ENCODE measurements at regions not wholly inside any gene's neighbourhood (a gene's known extent, or its start where the extent isn't known, plus 50 kb on each side); places are given as distances from the start of the nearest gene placed in this dataset.
"Not testable (repeated sequence)": the region's sequence is repeated elsewhere in the genome, so short reads cannot be mapped to it uniquely, and the experiment has no call there.

GRCh38 chr21:28016571-28016970 lies 976.1 kb downstream of the LTN1 start:
- CTCF ChIA-PET (ENCODE audit: low intra/inter-chr PET ratio): no interaction called here
- Histone ChIP-seq H3K79me2 (ENCODE audit: control insufficient read depth, insufficient read depth, low read length) (no peaks in the 10 kb centered on the region), H2AFZ (ENCODE audit: low read depth, low read length) (no peak overlapping the region), H3K4me1 (replicated peaks in 1 of 2; ENCODE audit: control insufficient read depth in 2 of 2, insufficient read depth in 2 of 2, low read length in 2 of 2) (no peaks in the 10 kb centered on the region), H3K27ac (ENCODE audit: extremely low read depth, low read depth, low read length) (no peak overlapping the region), H3K9me1 (ENCODE audit: control insufficient read depth, insufficient read depth, low read length) (no peaks in the 10 kb centered on the region), H4K20me1 (replicated peaks; ENCODE audit: control insufficient read depth, insufficient read depth, low read length) (no peaks in the 10 kb centered on the region), H3K9me3 (replicated peaks; ENCODE audit: control insufficient read depth, insufficient read depth, low read depth, low read length) (no peaks in the 10 kb centered on the region), H3K4me3 (no peak overlapping the region), H3K9ac (ENCODE audit: insufficient read depth in 1 of 2, low read depth in 2 of 2, low read length in 2 of 2) (no peak overlapping the region), H3K4me2 (ENCODE audit: insufficient read depth, low read length) (no peak overlapping the region), H3K27me3 (ENCODE audit: control insufficient read depth in 2 of 2, insufficient read depth in 2 of 2, low read length in 2 of 2) (no peaks in the 10 kb centered on the region), H3K36me3 (ENCODE audit: control insufficient read depth, insufficient read depth, low read length) (no peaks in the 10 kb centered on the region)
- TF ChIP-seq HDAC2 (IDR thresholded peaks at IDR 0.05): no peak
- TF ChIP-seq XRCC4 (IDR thresholded peaks at IDR 0.05; ENCODE audit: extremely low read depth, insufficient read depth, insufficient read length): no peak
- TF ChIP-seq CBX3 (IDR thresholded peaks at IDR 0.05; ENCODE audit: borderline replicate concordance in 1 of 2, low read length in 2 of 2): no peak
- no peak for TF ChIP-seq EZH2 (IDR thresholded peaks at IDR 0.05; ENCODE audit: borderline replicate concordance, low read depth, low read length)
- no peak for TF ChIP-seq THAP12 (CRISPR knock-in tag; IDR thresholded peaks at IDR 0.05)
- TF ChIP-seq TFAM (CRISPR knock-in tag; conservative IDR thresholded peaks at IDR 0.05): no peak
- no peak for TF ChIP-seq CBFA2T2 (conservative IDR thresholded peaks at IDR 0.05)
- no peak for TF ChIP-seq ZNF655 (CRISPR knock-in tag; IDR thresholded peaks at IDR 0.05)
- TF ChIP-seq JUNB (CRISPR knock-in tag; conservative IDR thresholded peaks at IDR 0.05): no peak
- TF ChIP-seq KLF1 (tag; IDR thresholded peaks at IDR 0.05): no peak
- no peak for TF ChIP-seq ZBED1 (IDR thresholded peaks at IDR 0.05)
- TF ChIP-seq SMARCB1 (IDR thresholded peaks at IDR 0.05; ENCODE audit: insufficient read length, low read depth): no peak
- TF ChIP-seq ZNF239 (CRISPR knock-in tag; IDR thresholded peaks at IDR 0.05): no peak
- no peak for TF ChIP-seq THRA (IDR thresholded peaks at IDR 0.05)
- TF ChIP-seq SIRT6 (IDR thresholded peaks at IDR 0.05; ENCODE audit: low read depth, low read length): no peak
- WGBS (ENCODE audit: insufficient coverage, low coverage, missing lambda C conversion rate): 0% methylated on average over 1 of the region's 1 CpG
- DNase-seq (ENCODE audit: extremely low read depth in 1 of 4, low spot score in 3 of 4) (no peak), ATAC-seq (no peak), FAIRE-seq (no peak)
- POLR2A ChIA-PET: no interaction called here
- in situ Hi-C loops (cut with MboI): no loop called here
- intact Hi-C loops (cut with micrococcal nuclease): no loop called here
- BruUV-seq (replicated peaks): no TSS peak

GRCh38 chr21:28013123-28013522 lies 979.6 kb downstream of the LTN1 start:
- FAIRE-seq, POLR2A ChIA-PET: not testable (repeated sequence)

More at GRCh38 chr21:28013123-28013522, 979.6 kb downstream of the LTN1 start:
- H3K79me2 ChIP-seq (ENCODE audit: control insufficient read depth, insufficient read depth, low read length); H3K9ac ChIP-seq (ENCODE audit: insufficient read depth in 1 of 2, low read depth in 2 of 2, low read length in 2 of 2); BruUV-seq (replicated peaks); H3K9me3 ChIP-seq (replicated peaks; ENCODE audit: control insufficient read depth, insufficient read depth, low read depth, low read length); H3K27me3 ChIP-seq (ENCODE audit: control insufficient read depth in 2 of 2, insufficient read depth in 2 of 2, low read length in 2 of 2); H3K36me3 ChIP-seq (ENCODE audit: control insufficient read depth, insufficient read depth, low read length); ATAC-seq; H4K20me1 ChIP-seq (replicated peaks; ENCODE audit: control insufficient read depth, insufficient read depth, low read length); H3K4me3 ChIP-seq; H3K4me2 ChIP-seq (ENCODE audit: insufficient read depth, low read length); H3K9me1 ChIP-seq (ENCODE audit: control insufficient read depth, insufficient read depth, low read length); DNase-seq (ENCODE audit: extremely low read depth in 1 of 4, low spot score in 3 of 4); in situ Hi-C loops (cut with MboI); intact Hi-C loops (cut with micrococcal nuclease); H3K4me1 ChIP-seq (replicated peaks in 1 of 2; ENCODE audit: control insufficient read depth in 2 of 2, insufficient read depth in 2 of 2, low read length in 2 of 2); CTCF ChIA-PET (ENCODE audit: low intra/inter-chr PET ratio); H3K27ac ChIP-seq (ENCODE audit: extremely low read depth, low read depth, low read length); H2AFZ ChIP-seq (ENCODE audit: low read depth, low read length): not testable (repeated sequence)
